ENCODE measurements at regions not wholly inside any gene's neighbourhood (a gene's known extent, or its start where the extent isn't known, plus 50 kb on each side); places are given as distances from the start of the nearest gene placed in this dataset.
"Not testable (repeated sequence)": the region's sequence is repeated elsewhere in the genome, so short reads cannot be mapped to it uniquely, and the experiment has no call there.

GRCh38 chr7:110320285-110320684 is 770.6 kb upstream of the LRRN3 start:
- peak; percentile 4 for DNase-seq
- ATAC-seq; H3K27ac Mint-ChIP-seq; H3K4me1 Mint-ChIP-seq; intact Hi-C loops (cut with DNase I, micrococcal nuclease); H3K27me3 Mint-ChIP-seq; H3K4me3 Mint-ChIP-seq; CTCF ChIA-PET; H3K36me3 Mint-ChIP-seq (ENCODE audit: low read depth); POLR2A ChIA-PET: not testable (repeated sequence)
- peaks cover 16% of the 10 kb centered on the region for H3K9me3 Mint-ChIP-seq (ENCODE audit: low read depth)

GRCh38 chr7:110322796-110323195 is 768.1 kb upstream of the LRRN3 start:
- CTCF ChIA-PET = interaction anchor here (1.2 kb wide), 1 partner anchor 15 kb away, joined by 5 read pairs; no protein-coding TSS in a partner anchor
- POLR2A ChIA-PET = no interaction called here
- H3K4me1 Mint-ChIP-seq = peaks cover 2% of the 10 kb centered on the region

GRCh38 chr7:110326966-110327365 is 764.0 kb upstream of the LRRN3 start:
- Mint-ChIP-seq H3K36me3 (ENCODE audit: low read depth) (no peaks in the 10 kb centered on the region), H3K9me3 (ENCODE audit: low read depth) (no peaks in the 10 kb centered on the region), H3K4me3 (no peak overlapping the region), H3K27ac (no peak overlapping the region), H3K4me1 (no peaks in the 10 kb centered on the region), H3K27me3 (no peaks in the 10 kb centered on the region)
- no peak for DNase-seq
- POLR2A ChIA-PET = no interaction called here
- ATAC-seq = no peak
- CTCF ChIA-PET = interaction anchor here (0.7 kb wide), 2 partner anchors 13 to 1345 kb away, joined by 3 read pairs; no protein-coding TSS in a partner anchor
- intact Hi-C loops (cut with DNase I, micrococcal nuclease) = no loop called here

More at GRCh38 chr7:110322796-110323195, 768.1 kb upstream of the LRRN3 start:
- no peak for ATAC-seq
- H3K4me3 Mint-ChIP-seq = no peak overlapping the region
- peaks cover 14% of the 10 kb centered on the region for H3K9me3 Mint-ChIP-seq (ENCODE audit: low read depth)
- H3K36me3 Mint-ChIP-seq (ENCODE audit: low read depth) = no peaks in the 10 kb centered on the region
- H3K27ac Mint-ChIP-seq = no peak overlapping the region
- intact Hi-C loops (cut with DNase I, micrococcal nuclease) = no loop called here
- peaks cover 2% of the 10 kb centered on the region for H3K27me3 Mint-ChIP-seq
- DNase-seq = no peak

- H3K27ac Mint-ChIP-seq = no peak overlapping the region
- H3K9me3 Mint-ChIP-seq (ENCODE audit: low read depth) = peaks cover 6% of the 10 kb centered on the region
- CTCF ChIA-PET = interaction anchor here (1.0 kb wide), 1 partner anchor 11 kb away, joined by 4 read pairs; no protein-coding TSS in a partner anchor
- H3K27me3 Mint-ChIP-seq = no peaks in the 10 kb centered on the region
- no peaks in the 10 kb centered on the region for H3K4me1 Mint-ChIP-seq
- ATAC-seq = no peak
- DNase-seq = no peak
- no peaks in the 10 kb centered on the region for H3K36me3 Mint-ChIP-seq (ENCODE audit: low read depth)
- H3K4me3 Mint-ChIP-seq = no peak overlapping the region
- intact Hi-C loops (cut with DNase I, micrococcal nuclease) = no loop called here
- POLR2A ChIA-PET = no interaction called here
Measured at GRCh38 chr7:110336423-110336822, 754.5 kb upstream of the LRRN3 start.

- Mint-ChIP-seq H3K9me3 (ENCODE audit: low read depth) (peaks cover 6% of the 10 kb centered on the region), H3K4me3 (no peak overlapping the region), H3K4me1 (no peaks in the 10 kb centered on the region), H3K27me3 (no peaks in the 10 kb centered on the region), H3K36me3 (ENCODE audit: low read depth) (no peaks in the 10 kb centered on the region), H3K27ac (no peak overlapping the region)
- intact Hi-C loops (cut with DNase I, micrococcal nuclease) = no loop called here
- ChIA-PET CTCF (no interaction called here), POLR2A (no interaction called here)
- DNase-seq (no peak), ATAC-seq (no peak)
Measured at GRCh38 chr7:110337646-110338045, 753.3 kb upstream of the LRRN3 start.

GRCh38 chr7:110347081-110347480 is 743.8 kb upstream of the LRRN3 start:
- Mint-ChIP-seq H3K27ac (no peak overlapping the region), H3K36me3 (ENCODE audit: low read depth) (no peaks in the 10 kb centered on the region), H3K4me1 (no peaks in the 10 kb centered on the region), H3K9me3 (ENCODE audit: low read depth) (peaks cover 2% of the 10 kb centered on the region), H3K27me3 (no peaks in the 10 kb centered on the region), H3K4me3 (no peak overlapping the region)
- ATAC-seq (no peak), DNase-seq (no peak)
- ChIA-PET POLR2A (no interaction called here), CTCF (interaction anchor here (1.3 kb wide), 1 partner anchor 10 kb away, joined by 4 read pairs; no protein-coding TSS in a partner anchor)
- intact Hi-C loops (cut with DNase I, micrococcal nuclease) = no loop called here

GRCh38 chr7:110356438-110356837 is 734.5 kb upstream of the LRRN3 start:
- ChIA-PET CTCF (no interaction called here), POLR2A (no interaction called here)
- Mint-ChIP-seq H3K27me3 (peaks cover 2% of the 10 kb centered on the region), H3K4me3 (no peak overlapping the region), H3K27ac (no peak overlapping the region), H3K9me3 (ENCODE audit: low read depth) (peaks cover 7% of the 10 kb centered on the region), H3K4me1 (no peaks in the 10 kb centered on the region), H3K36me3 (ENCODE audit: low read depth) (no peaks in the 10 kb centered on the region)
- intact Hi-C loops (cut with DNase I, micrococcal nuclease) = no loop called here
- DNase-seq (no peak), ATAC-seq (no peak)

GRCh38 chr7:110358028-110358427 is 732.9 kb upstream of the LRRN3 start:
- ATAC-seq (no peak), DNase-seq (no peak)
- no peaks in the 10 kb centered on the region for H3K36me3 Mint-ChIP-seq (ENCODE audit: low read depth)
- H3K27ac Mint-ChIP-seq = no peak overlapping the region
- intact Hi-C loops (cut with DNase I, micrococcal nuclease) = no loop called here
- no peak overlapping the region for H3K4me3 Mint-ChIP-seq
- POLR2A ChIA-PET = no interaction called here
- CTCF ChIA-PET = no interaction called here
- no peaks in the 10 kb centered on the region for H3K4me1 Mint-ChIP-seq
- H3K9me3 Mint-ChIP-seq (ENCODE audit: low read depth) = peaks cover 4% of the 10 kb centered on the region
- peaks cover 2% of the 10 kb centered on the region for H3K27me3 Mint-ChIP-seq

- ATAC-seq (no peak), DNase-seq (no peak)
- Mint-ChIP-seq H3K9me3 (ENCODE audit: low read depth) (no peaks in the 10 kb centered on the region), H3K4me3 (no peak overlapping the region), H3K27ac (no peak overlapping the region), H3K4me1 (no peaks in the 10 kb centered on the region), H3K27me3 (no peaks in the 10 kb centered on the region), H3K36me3 (ENCODE audit: low read depth) (no peaks in the 10 kb centered on the region)
- CTCF ChIA-PET = no interaction called here
- intact Hi-C loops (cut with DNase I, micrococcal nuclease) = no loop called here
- POLR2A ChIA-PET = no interaction called here
Measured at GRCh38 chr7:110371709-110372108, 719.2 kb upstream of the LRRN3 start.

GRCh38 chr7:110372685-110373084 is 718.2 kb upstream of the LRRN3 start:
- H3K27ac Mint-ChIP-seq = no peak overlapping the region
- POLR2A ChIA-PET = no interaction called here
- H3K27me3 Mint-ChIP-seq = no peaks in the 10 kb centered on the region
- ATAC-seq (no peak), DNase-seq (no peak)
- H3K4me1 Mint-ChIP-seq = no peaks in the 10 kb centered on the region
- no peak overlapping the region for H3K4me3 Mint-ChIP-seq
- CTCF ChIA-PET = no interaction called here
- intact Hi-C loops (cut with DNase I, micrococcal nuclease) = no loop called here
- no peaks in the 10 kb centered on the region for H3K36me3 Mint-ChIP-seq (ENCODE audit: low read depth)
- no peaks in the 10 kb centered on the region for H3K9me3 Mint-ChIP-seq (ENCODE audit: low read depth)

- H3K4me1 Mint-ChIP-seq = no peaks in the 10 kb centered on the region
- no peaks in the 10 kb centered on the region for H3K9me3 Mint-ChIP-seq (ENCODE audit: low read depth)
- no peaks in the 10 kb centered on the region for H3K36me3 Mint-ChIP-seq (ENCODE audit: low read depth)
- no peaks in the 10 kb centered on the region for H3K27me3 Mint-ChIP-seq
- intact Hi-C loops (cut with DNase I, micrococcal nuclease) = no loop called here
- H3K27ac Mint-ChIP-seq = no peak overlapping the region
- CTCF ChIA-PET = no interaction called here
- no peak overlapping the region for H3K4me3 Mint-ChIP-seq
- POLR2A ChIA-PET = no interaction called here
- ATAC-seq = no peak
- no peak for DNase-seq
Measured at GRCh38 chr7:110373416-110373815, 717.5 kb upstream of the LRRN3 start.

GRCh38 chr7:110373859-110374258 is 717.1 kb upstream of the LRRN3 start:
- Mint-ChIP-seq H3K36me3 (ENCODE audit: low read depth) (no peaks in the 10 kb centered on the region), H3K27me3 (no peaks in the 10 kb centered on the region), H3K27ac (no peak overlapping the region), H3K9me3 (ENCODE audit: low read depth) (no peaks in the 10 kb centered on the region), H3K4me3 (no peak overlapping the region), H3K4me1 (no peaks in the 10 kb centered on the region)
- CTCF ChIA-PET = no interaction called here
- intact Hi-C loops (cut with DNase I, micrococcal nuclease) = no loop called here
- DNase-seq = no peak
- POLR2A ChIA-PET = interaction anchor here (0.6 kb wide), 1 partner anchor 1571 kb away, joined by 3 read pairs; no protein-coding TSS in a partner anchor
- ATAC-seq = no peak

GRCh38 chr7:110375068-110375467 is 715.9 kb upstream of the LRRN3 start:
- ChIA-PET POLR2A (no interaction called here), CTCF (interaction anchor here (0.6 kb wide), 1 partner anchor 25 kb away, joined by 3 read pairs; no protein-coding TSS in a partner anchor)
- intact Hi-C loops (cut with DNase I, micrococcal nuclease) = no loop called here
- Mint-ChIP-seq H3K9me3 (ENCODE audit: low read depth) (no peaks in the 10 kb centered on the region), H3K4me1 (no peaks in the 10 kb centered on the region), H3K27me3 (no peaks in the 10 kb centered on the region), H3K4me3 (no peak overlapping the region), H3K27ac (no peak overlapping the region), H3K36me3 (ENCODE audit: low read depth) (no peaks in the 10 kb centered on the region)
- ATAC-seq (no peak), DNase-seq (no peak)
